H54 (cell line): ENCODE measurements at regions not wholly inside any gene's neighbourhood (a gene's known extent, or its start where the extent isn't known, plus 50 kb on each side); places are given as distances from the start of the nearest gene placed in this dataset.

Experiments used
- DNase-seq: peaks from one replicate; pipeline ENCODE4 v3.0.0; 2011; ENCODE audit warnings: low spot score, mixed read lengths; ENCODE audit not compliant: insufficient read length
- FAIRE-seq: peaks from 3 replicates; lab custom pipeline; 2011; peaks lifted over from hg19 to GRCh38; lab: Jason Lieb, UNC
- POLR2A ChIP-seq: IDR thresholded peaks from 2 replicates; pipeline ENCODE4 v1.6.1; 2011; ENCODE audit warnings: low read depth, mild to moderate bottlenecking, low read length

DNA sequence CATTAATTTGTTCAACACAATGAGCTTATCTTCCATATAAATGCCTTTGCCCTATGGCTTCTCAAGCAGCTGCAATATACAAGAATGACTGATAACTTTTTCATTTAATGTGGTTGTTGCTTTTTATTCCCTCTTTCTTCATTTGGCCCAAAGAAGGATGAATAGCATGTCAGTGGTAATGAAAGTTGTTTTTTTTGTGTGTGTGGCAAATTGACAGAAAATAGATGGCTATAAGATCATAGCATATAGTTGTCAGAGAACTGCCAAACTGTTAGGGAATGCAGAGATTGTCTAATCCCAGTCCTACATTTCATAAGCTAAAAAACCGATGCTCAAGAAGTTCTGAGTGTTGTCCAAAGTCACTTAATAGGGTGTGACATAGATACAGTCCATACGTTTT, 244.3 kb downstream of the ACTR3 start:
- no peak for DNase-seq
- no peak for FAIRE-seq

DNA sequence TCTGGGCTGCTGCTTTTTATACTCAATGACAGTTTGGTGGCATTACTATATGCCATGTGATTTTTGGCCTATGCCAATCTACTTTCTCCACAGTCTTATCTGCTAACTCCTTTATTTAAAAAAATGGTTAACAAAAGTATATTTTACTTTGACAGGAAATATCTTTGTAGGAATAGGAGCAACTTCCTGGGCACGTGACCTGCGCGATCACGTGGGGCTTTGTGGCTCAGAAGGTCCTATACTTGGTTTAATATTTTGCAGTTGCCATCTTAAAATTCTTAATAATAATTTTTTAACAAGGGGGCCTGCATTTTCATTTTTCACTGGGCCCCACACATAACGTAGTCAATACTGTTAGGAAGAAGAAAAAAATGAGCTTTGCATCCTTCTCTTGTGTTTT, 249.7 kb downstream of the ACTR3 start:
- no peak for TF ChIP-seq POLR2A
- DNase-seq (no peak), FAIRE-seq (no peak)

More for the DNA sequence above, 244.3 kb downstream of the ACTR3 start:
- TF ChIP-seq POLR2A: no peak

DNA sequence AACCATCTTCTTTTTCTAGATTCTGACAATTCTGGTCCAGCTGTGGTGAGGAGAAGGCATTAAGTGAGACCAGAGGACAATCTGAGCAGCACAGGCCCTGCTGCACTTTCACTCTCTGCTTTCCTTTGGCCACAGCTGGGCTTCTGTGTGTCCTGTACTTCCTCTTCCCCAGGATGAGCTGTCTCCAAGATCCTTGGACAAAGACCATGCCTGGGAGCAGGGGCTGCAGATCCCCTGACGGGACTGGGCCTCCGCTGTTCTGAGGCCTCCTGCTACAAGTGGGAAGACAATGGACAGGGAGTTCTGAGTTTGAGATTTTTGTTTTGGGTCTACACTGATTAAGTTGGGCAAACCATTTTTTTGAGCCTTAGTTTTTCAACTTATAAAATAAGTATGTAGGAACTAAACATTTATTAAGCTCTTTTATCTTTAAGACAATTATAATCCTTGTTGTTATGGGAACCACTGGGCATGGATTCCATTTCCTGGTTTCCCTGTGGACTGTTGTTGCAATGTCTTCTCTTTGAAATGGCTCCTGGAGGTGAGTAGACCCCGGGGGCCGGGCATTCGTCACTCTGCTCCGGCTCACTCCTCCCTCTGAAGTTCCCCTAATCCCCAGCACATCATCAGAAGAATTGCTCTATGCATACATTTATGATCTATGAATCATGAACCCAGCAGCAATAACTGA, 266.6 kb downstream of the ACTR3 start:
- DNase-seq (no peak), FAIRE-seq (no peak)
- no peak for TF ChIP-seq POLR2A

DNA sequence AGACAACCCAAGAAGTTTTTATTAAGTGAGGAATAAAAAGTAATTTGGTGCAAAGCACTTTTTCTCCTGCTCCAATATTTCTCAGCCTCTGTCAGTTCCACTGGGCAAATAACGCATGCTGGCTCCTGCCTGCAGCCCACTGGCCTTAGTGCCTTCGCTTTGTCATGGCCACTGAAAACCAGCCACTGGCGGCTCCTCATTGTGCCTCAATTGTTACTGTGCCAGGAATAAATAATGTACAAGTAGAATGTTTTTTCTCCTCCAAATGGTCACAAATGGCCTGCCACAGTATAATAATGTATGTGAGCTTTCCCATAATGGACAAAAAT, 267.1 kb downstream of the ACTR3 start:
- DNase-seq: no peak
- TF ChIP-seq POLR2A: no peak
- FAIRE-seq: no peak

DNA sequence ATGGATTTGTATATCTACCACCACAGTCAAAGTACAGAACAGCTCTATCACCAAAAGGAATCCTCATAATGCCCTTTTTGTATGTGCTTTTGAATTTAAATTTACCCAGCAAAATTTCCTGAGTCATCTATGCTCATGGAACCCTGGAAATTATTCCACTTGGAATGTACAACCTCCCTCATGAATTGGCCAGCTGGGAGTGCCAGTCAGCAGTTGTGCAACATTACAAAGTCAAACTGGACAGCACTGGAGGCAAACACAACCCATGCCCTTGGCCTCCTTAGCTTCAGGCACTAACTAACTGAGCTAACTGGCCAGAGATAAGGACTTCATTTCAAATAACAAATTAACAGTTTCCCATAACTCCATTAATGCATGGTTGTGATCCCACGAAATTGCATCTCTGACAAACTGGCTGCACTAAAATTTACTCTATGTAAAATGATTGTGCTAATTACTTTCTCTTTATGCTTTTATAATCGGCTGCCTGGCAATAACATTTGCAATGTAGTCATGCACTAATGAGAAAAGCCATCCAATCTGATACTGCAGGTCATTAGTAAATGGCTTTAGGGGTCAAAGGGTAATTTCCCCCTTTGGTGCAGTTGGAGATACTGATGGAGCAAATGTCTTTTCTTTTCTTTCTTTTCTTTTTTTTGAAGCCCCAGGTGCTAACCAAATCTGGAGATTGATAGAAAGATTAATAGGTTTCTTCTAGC, 270.5 kb downstream of the ACTR3 start:
- DNase-seq: no peak
- FAIRE-seq: no peak
- TF ChIP-seq POLR2A: no peak

GRCh38 chr2:114161371-114161770, 271.5 kb downstream of the ACTR3 start:
- FAIRE-seq (no peak), DNase-seq (no peak)
- no peak for TF ChIP-seq POLR2A

GRCh38 chr2:114167799-114168198, 274.6 kb upstream of the DPP10 start:
- FAIRE-seq (no peak), DNase-seq (no peak)
- no peak for TF ChIP-seq POLR2A

DNA sequence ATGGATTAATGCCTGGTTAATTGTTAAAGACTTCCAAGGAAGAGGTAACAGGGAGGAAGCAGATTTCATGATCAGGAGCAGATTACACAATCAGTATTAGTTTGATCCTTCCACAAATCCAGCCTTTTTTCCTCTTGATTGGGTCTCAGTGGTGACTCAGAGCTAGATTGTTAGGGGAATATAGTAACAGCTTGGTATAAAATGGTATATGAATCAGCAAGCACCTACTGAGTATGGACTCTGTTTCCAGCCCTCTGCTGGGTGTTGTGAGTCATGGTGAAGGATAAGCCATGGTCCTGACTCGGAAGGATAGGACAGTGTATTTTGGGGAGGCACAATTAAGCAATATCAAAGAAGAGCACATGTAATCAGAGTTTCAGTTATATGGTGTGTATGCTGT, 272.4 kb upstream of the DPP10 start:
- peak; percentile 10 for DNase-seq
- FAIRE-seq: no peak
- no peak for TF ChIP-seq POLR2A

DNA sequence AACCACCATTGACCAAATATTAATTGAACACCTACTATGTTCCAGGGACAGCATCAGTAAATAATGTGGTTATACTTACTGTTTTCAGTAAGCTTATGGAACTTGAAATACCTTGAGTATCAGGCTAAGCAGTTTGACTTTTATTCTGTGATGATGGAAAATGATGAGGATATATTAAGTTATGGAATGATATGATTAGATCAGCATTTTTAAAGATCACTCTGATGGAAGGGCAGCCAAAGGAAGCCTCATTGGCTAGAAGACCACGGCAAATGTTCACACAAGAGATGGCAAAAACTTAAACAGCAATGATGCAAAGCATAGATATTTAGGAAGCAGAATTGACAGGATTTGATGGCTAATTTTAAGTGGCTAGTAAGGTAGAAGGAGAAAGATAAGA, 266.9 kb upstream of the DPP10 start:
- no peak for DNase-seq
- TF ChIP-seq POLR2A: no peak
- FAIRE-seq: no peak

- DNase-seq (no peak), FAIRE-seq (no peak)
- no peak for TF ChIP-seq POLR2A
These were observed 256.9 kb upstream of the DPP10 start for GRCh38 chr2:114185501-114185900.

- DNase-seq: peak; percentile 4
- TF ChIP-seq POLR2A: no peak
These were observed 250.1 kb upstream of the DPP10 start for GRCh38 chr2:114192362-114192761.

DNA sequence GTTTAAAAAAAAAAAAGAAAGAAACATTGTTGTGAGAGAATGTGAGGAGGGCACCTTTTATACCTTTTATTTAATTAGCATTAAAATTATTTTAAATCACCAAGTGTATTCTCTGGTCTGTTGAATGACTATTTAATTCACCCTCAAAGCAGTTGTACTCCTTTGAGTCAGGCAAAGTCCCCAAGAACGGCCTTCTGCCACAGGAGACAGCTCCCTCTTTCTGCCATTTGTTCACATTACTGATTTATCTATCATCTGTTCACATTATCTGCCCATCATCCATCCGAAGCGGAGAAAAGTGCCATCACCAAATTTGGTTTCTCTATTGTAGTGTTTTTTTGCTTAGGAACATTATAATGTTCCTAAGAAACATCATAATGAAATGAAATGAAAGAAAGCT, 240.7 kb upstream of the DPP10 start:
- FAIRE-seq (no peak), DNase-seq (no peak)
- no peak for TF ChIP-seq POLR2A

More at GRCh38 chr2:114192362-114192761, 250.1 kb upstream of the DPP10 start:
- FAIRE-seq: no peak

DNA sequence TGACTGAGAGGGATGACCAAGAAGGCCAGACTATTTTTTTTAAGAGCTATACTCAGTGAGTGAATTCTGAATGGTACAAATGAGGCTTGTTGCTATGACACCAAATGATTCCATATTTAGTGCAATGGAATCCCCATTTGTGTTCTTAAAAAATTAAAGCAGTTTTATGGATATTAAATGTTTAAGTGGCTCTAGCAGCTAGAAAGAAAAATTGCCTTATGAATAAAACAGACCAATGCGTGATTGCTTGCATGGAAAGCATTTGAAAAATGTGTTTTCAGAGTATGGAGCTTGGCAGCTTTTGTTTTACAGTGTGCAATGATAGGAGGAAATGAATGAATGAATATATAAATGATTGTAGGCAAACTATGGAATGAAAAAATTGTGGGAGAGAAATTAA, 238.8 kb upstream of the DPP10 start:
- no peak for TF ChIP-seq POLR2A
- FAIRE-seq (no peak), DNase-seq (no peak)

DNA sequence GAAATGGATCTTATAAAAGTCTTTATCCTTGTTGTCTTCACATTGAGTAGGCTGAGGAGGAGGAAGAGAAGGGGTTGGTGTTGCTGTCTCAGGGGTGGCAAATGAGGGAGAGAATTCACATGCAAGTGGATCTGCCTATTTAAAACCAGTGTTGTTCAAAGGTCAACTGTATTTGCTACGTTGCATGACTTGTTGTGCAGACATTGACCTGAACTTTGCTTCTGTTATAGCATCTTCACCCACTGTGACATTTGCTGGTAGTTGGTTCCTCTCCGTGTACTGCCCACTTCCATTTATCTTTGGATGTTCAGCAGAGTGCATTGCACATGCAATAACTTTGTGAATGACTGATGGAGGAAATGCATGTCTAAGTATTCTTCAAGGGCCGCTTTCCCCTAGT, 228.6 kb upstream of the DPP10 start:
- TF ChIP-seq POLR2A: no peak
- FAIRE-seq (no peak), DNase-seq (no peak)

DNA sequence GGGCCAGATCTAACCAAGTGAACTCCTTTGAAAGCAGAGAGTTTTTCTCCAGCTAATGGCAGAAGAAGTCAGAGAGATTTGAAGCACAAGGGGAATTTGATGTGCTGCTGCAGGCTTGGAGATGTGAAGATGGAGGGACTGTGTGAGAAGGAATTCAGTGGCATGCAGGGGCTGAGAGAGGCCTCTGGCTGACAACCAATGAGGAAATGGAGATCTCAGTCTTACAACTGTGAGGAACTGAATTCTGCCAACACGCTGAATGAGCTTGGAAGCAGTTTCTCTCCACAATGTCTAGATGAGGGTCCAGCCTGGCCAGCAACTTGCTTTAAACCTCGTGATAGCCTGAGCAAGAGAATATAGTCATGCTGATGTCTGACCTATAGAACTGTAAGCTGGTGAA, 224.1 kb upstream of the DPP10 start:
- no peak for DNase-seq
- no peak for TF ChIP-seq POLR2A
- FAIRE-seq: no peak
